MM.1S (cell line): ENCODE measurements at regions not wholly inside any gene's neighbourhood (a gene's known extent, or its start where the extent isn't known, plus 50 kb on each side); places are given as distances from the start of the nearest gene placed in this dataset.

ENCODE experiments used
- DNase-seq: peaks from one replicate; pipeline ENCODE4 v3.0.0-alpha.2; 2015
- H2AFZ ChIP-seq: fragments of 300-600 bp; sonication (generic); 2 replicates; pipeline ENCODE4 v1.6.0; 2016; ENCODE audit warnings: antibody characterized with exemption, low read length
- H3F3A ChIP-seq: fragments of 300-600 bp; sonication (generic); 2 replicates; pipeline ENCODE4 v1.6.1; 2016; ENCODE audit warnings: mild to moderate bottlenecking, antibody characterized with exemption, low read length, moderate library complexity, mixed read lengths; ENCODE audit not compliant: insufficient read depth
- H3K27ac ChIP-seq: fragments of 300-600 bp; sonication (generic); 2 replicates; pipeline ENCODE4 v1.5.1; 2016; ENCODE audit warnings: mild to moderate bottlenecking, low read length
- H3K27me3 ChIP-seq: fragments of 300-600 bp; sonication (generic); replicated peaks from 2 replicates; pipeline ENCODE4 v1.6.0; 2016; ENCODE audit warnings: low read length; ENCODE audit not compliant: insufficient read depth
- H3K36me3 ChIP-seq: fragments of 300-600 bp; sonication (generic); replicated peaks from 2 replicates; pipeline ENCODE4 v1.6.1; 2016; ENCODE audit warnings: mild to moderate bottlenecking, low read length, mixed read lengths; ENCODE audit not compliant: insufficient read depth
- H3K4me1 ChIP-seq: fragments of 300-600 bp; sonication (generic); 2 replicates; pipeline ENCODE4 v1.6.1; 2016; ENCODE audit warnings: low read length, mixed read lengths
- H3K4me2 ChIP-seq: fragments of 300-600 bp; sonication (generic); 2 replicates; pipeline ENCODE4 v1.6.0; 2016; ENCODE audit warnings: low read depth, low read length
- H3K4me3 ChIP-seq: fragments of 300-600 bp; sonication (generic); 2 replicates; pipeline ENCODE4 v1.5.1; 2016; ENCODE audit warnings: low read length, mixed read lengths
- H3K79me2 ChIP-seq: fragments of 300-600 bp; sonication (generic); 2 replicates; pipeline ENCODE4 v1.6.1; 2016; ENCODE audit warnings: mixed run types, low read length, mixed read lengths
- H3K9ac ChIP-seq: fragments of 300-600 bp; sonication (generic); 2 replicates; pipeline ENCODE4 v1.6.1; 2016; ENCODE audit warnings: low read length, mixed read lengths
- H3K9me2 ChIP-seq: fragments of 300-600 bp; sonication (generic); replicated peaks from 2 replicates; pipeline ENCODE4 v1.6.1; 2016; ENCODE audit warnings: mild to moderate bottlenecking, low read length, mixed read lengths; ENCODE audit not compliant: insufficient read depth
- H3K9me3 ChIP-seq: fragments of 300-600 bp; sonication (generic); replicated peaks from 2 replicates; pipeline ENCODE4 v1.6.1; 2016; ENCODE audit warnings: mild to moderate bottlenecking, low read length, mixed read lengths; ENCODE audit not compliant: insufficient read depth
- H4K20me1 ChIP-seq: fragments of 300-600 bp; sonication (generic); 2 replicates; pipeline ENCODE4 v1.6.1; 2016; ENCODE audit warnings: mild to moderate bottlenecking, low read length, moderate library complexity, mixed read lengths; ENCODE audit not compliant: insufficient read depth
- CTCF ChIP-seq: fragments of 300-600 bp; sonication (generic); IDR thresholded peaks from 2 replicates; pipeline ENCODE4 v1.5.1; 2016; ENCODE audit warnings: antibody characterized with exemption, low read length, mixed read lengths
- EZH2 ChIP-seq: fragments of 300-600 bp; sonication (generic); optimal IDR thresholded peaks from 2 replicates; pipeline ENCODE3; 2017; ENCODE audit warnings: low read depth, mild to moderate bottlenecking, antibody characterized with exemption, low read length, mixed read lengths
- EZH2phosphoT487 ChIP-seq: fragments of 300-600 bp; sonication (generic); IDR thresholded peaks from 2 replicates; pipeline ENCODE4 v1.6.1; 2018; ENCODE audit warnings: antibody characterized with exemption, low read length

- Histone ChIP-seq H2AFZ (no peak overlapping the region), H3K27ac (no peak overlapping the region), H3K9me3 (no peaks in the 10 kb centered on the region), H3K79me2 (no peaks in the 10 kb centered on the region), H3K27me3 (no peaks in the 10 kb centered on the region), H3K4me3 (no peak overlapping the region), H3K36me3 (no peaks in the 10 kb centered on the region), H3F3A (no peaks in the 10 kb centered on the region), H3K4me1 (no peaks in the 10 kb centered on the region), H3K4me2 (no peak overlapping the region), H4K20me1 (no peaks in the 10 kb centered on the region), H3K9ac (no peak overlapping the region), H3K9me2 (no peaks in the 10 kb centered on the region)
- TF ChIP-seq EZH2 (no peak), EZH2phosphoT487 (no peak), CTCF (no peak)
- no peak for DNase-seq
Observed at GRCh38 chr3:96086018-96086417, 728.4 kb upstream of the EPHA6 start.

GRCh38 chr3:96101006-96101560 is 713.3 kb upstream of the EPHA6 start:
- no peaks in the 10 kb centered on the region for H3K9me2 ChIP-seq
- no peaks in the 10 kb centered on the region for H3K4me1 ChIP-seq
- H2AFZ ChIP-seq: no peak overlapping the region
- H3K4me3 ChIP-seq: no peak overlapping the region
- no peaks in the 10 kb centered on the region for H3F3A ChIP-seq
- H3K9ac ChIP-seq: no peak overlapping the region
- no peaks in the 10 kb centered on the region for H3K27me3 ChIP-seq
- DNase-seq: no peak
- no peak overlapping the region for H3K4me2 ChIP-seq
- H3K79me2 ChIP-seq: no peaks in the 10 kb centered on the region
- no peaks in the 10 kb centered on the region; the same call in 1 of the 2 replicates for H3K36me3 ChIP-seq
- H3K27ac ChIP-seq: no peak overlapping the region
- no peaks in the 10 kb centered on the region for H3K9me3 ChIP-seq
- TF ChIP-seq EZH2 (no peak), EZH2phosphoT487 (no peak), CTCF (no peak)
- no peaks in the 10 kb centered on the region for H4K20me1 ChIP-seq

DNA sequence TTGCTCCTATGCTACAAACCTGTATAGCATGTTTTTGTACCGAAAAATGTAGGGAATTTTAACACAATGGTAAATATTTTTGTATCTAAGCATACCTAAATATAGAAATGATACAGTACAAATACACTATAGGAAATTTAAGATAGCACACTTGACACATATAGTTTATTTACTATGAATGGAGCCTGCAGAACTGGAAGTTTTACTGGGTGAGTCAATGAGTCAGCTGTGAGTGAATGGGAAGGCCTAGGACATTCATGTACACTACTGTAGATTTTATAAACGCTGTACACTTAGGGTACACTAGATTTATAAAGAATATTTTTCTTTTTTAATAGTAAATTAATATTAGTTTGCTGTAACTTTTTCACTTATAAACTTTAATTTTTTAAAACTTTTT is 707.7 kb upstream of the EPHA6 start:
- Histone ChIP-seq H4K20me1 (no peaks in the 10 kb centered on the region), H2AFZ (no peak overlapping the region), H3K4me3 (no peak overlapping the region), H3K9ac (no peak overlapping the region), H3F3A (no peaks in the 10 kb centered on the region), H3K79me2 (no peaks in the 10 kb centered on the region), H3K9me3 (no peaks in the 10 kb centered on the region), H3K27ac (no peak overlapping the region), H3K9me2 (no peaks in the 10 kb centered on the region), H3K27me3 (no peaks in the 10 kb centered on the region), H3K36me3 (no peaks in the 10 kb centered on the region; the same call in 1 of the 2 replicates), H3K4me2 (no peak overlapping the region), H3K4me1 (no peaks in the 10 kb centered on the region)
- no peak for TF ChIP-seq EZH2phosphoT487
- TF ChIP-seq CTCF: no peak
- TF ChIP-seq EZH2: no peak
- DNase-seq: no peak
